Heart right ventricle (tissue), 16 donors: ENCODE measurements at regions not wholly inside any gene's neighbourhood (a gene's known extent, or its start where the extent isn't known, plus 50 kb on each side); places are given as distances from the start of the nearest gene placed in this dataset.

ENCODE experiments used
- ATAC-seq, 8 donors: fragments of 200-7000 bp; cut with Tn5 transposase; one replicate each; pipeline ENCODE4 v1.9.1; 2020; ENCODE audit warnings: mild to moderate bottlenecking in 8 of 8, moderate library complexity in 8 of 8, moderate number of reproducible peaks in 1 of 8
- DNase-seq, 2 donors: peaks; one replicate each; pipeline ENCODE4 v3.0.0-alpha.2; 2020
- H3K27ac ChIP-seq, 10 donors: fragments of 200-600 bp; sonication (generic) in 2 of 10; one replicate each; pipeline versions ENCODE4 v1.5.0 to v1.8.0; 2020 to 2022; ENCODE audit warnings: mild to moderate bottlenecking in 3 of 10
- H3K27me3 ChIP-seq, 7 donors: fragments of 200-600 bp; one replicate each; pipeline ENCODE4 v1.8.0; 2021 to 2022; ENCODE audit warnings: mild to moderate bottlenecking in 2 of 7
- H3K36me3 ChIP-seq, 9 donors: fragments of 200-600 bp; sonication (generic) in 1 of 9; one replicate each; pipeline versions ENCODE4 v1.5.0 to v1.8.0; 2020 to 2022; ENCODE audit warnings: mild to moderate bottlenecking in 2 of 9
- H3K4me1 ChIP-seq, 9 donors: fragments of 200-600 bp; sonication (generic) in 1 of 9; one replicate each; pipeline versions ENCODE4 v1.5.0 to v1.8.0; 2020 to 2022; ENCODE audit warnings: mild to moderate bottlenecking in 4 of 9
- H3K4me3 ChIP-seq, 10 donors: fragments of 200-600 bp; sonication (generic) in 2 of 10; one replicate each; pipeline versions ENCODE4 v1.5.0 to v1.8.0; 2020 to 2022; ENCODE audit warnings: mild to moderate bottlenecking in 7 of 10, moderate library complexity in 2 of 10
- H3K9me3 ChIP-seq, 11 donors: fragments of 200-600 bp in 10 of 11; sonication (generic) in 2 of 11; one replicate each; pipeline versions ENCODE4 v1.5.0 to v1.8.0; 2013 to 2022; ENCODE audit warnings: mild to moderate bottlenecking in 2 of 11, control low read depth in 1 of 11, moderate library complexity in 1 of 11
- CTCF ChIP-seq, 9 donors: fragments of 200-600 bp; sonication (generic) in 2 of 9; IDR thresholded peaks; one replicate each; pipeline versions ENCODE4 v1.5.0 to v1.8.0; 2021 to 2022; ENCODE audit warnings: antibody characterized with exemption in 9 of 9, mild to moderate bottlenecking in 5 of 9, moderate library complexity in 1 of 9
- WGBS, 2 donors: extraction: QIAGEN DNeasy Blood & Tissue Kit; methylation state at CpG; one replicate each; pipeline ENCODE4 v1.1.7; 2013; ENCODE audit warnings: inconsistent platforms in 1 of 2; 5-methylcytosine and 5-hydroxymethylcytosine counted together
- intact Hi-C, 10 donors: fragments of 100-400 bp; cut with DNase I; formaldehyde crosslinking; loops; one replicate each; pipeline versions ENCODE4 v1.11.1 to v1.14.2; 2022
- donor health status: Arrhythmogenic right ventricular cardiomyopathy.
- donor health status: ischemic (EF 13 %, LVEDD 7.1; RV severe dilation, severe dysfunction).
- donor health status: healthy with polysubstance abuse.
- donor health status: DM: no; HTN: yes; CAD: no.
- donor health status: DM: no; HTN: no; CAD: no.
- donor health status: ischemic (EF 25% LVEDD 6.9; RV normal size, moderate dysfunction).
- donor health status: ischemic (EF 25% LVEDD 5.7; RV mildly dilated, moderate dysfunction).
- donor health status: healthy.
- donor health status: DM: yes; HTN: yes; CAD: no.
- donor health status: Ischemic cardiomyopathy.
- donor health status: ischemic (EF 35%, LVEDD 5.7; RV mildly dilated, moderate dysfunction).
- donor health status: nonischemic (EF 11% LVEDD 7.7; RV severe dilation, severe dysfunction).
- donor health status: DM: yes; HTN: yes; CAD: no.
- donor health status: PGD.
- donor health status: ischemic (EF 29% LVEDD 5.4; RV normal size, mild dysfunction).
- donor health status: nonischemic (EF 23%, LVEDD 6.1; RV moderate dilation, normal function).

GRCh38 chr3:86251781-86252180, 739.2 kb downstream of the VGLL3 start:
- WGBS, 2 donors, result 59% methylated on average over 1 of the region's 1 CpG
- peaks cover 0 to 9% (median 0%) of the 10 kb centered on the region in 11 donors for H3K9me3 ChIP-seq
- H3K36me3 ChIP-seq, result no peaks in the 10 kb centered on the region
- H3K27ac ChIP-seq, result no peak overlapping the region
- DNase-seq (no peak), ATAC-seq (no peak)
- TF ChIP-seq CTCF (IDR thresholded peaks at IDR 0.05), result no peak
- intact Hi-C loops, result no loop called here
- H3K4me1 ChIP-seq, result no peaks in the 10 kb centered on the region
- no peak overlapping the region for H3K4me3 ChIP-seq
- H3K27me3 ChIP-seq, result no peaks in the 10 kb centered on the region

- Histone ChIP-seq H3K36me3 (no peaks in the 10 kb centered on the region), H3K27me3 (no peaks in the 10 kb centered on the region), H3K9me3 (peaks cover 0 to 9% (median 0%) of the 10 kb centered on the region in 11 donors), H3K27ac (no peak overlapping the region), H3K4me1 (no peaks in the 10 kb centered on the region), H3K4me3 (no peak overlapping the region)
- intact Hi-C loops, result no loop called here
- 71 to 78% methylated on average over 1 of the region's 1 CpG for WGBS, 2 donors
- DNase-seq (no peak), ATAC-seq (no peak)
- no peak for TF ChIP-seq CTCF (IDR thresholded peaks at IDR 0.05)
These were observed 741.1 kb downstream of the VGLL3 start for GRCh38 chr3:86249833-86250232.

- 24 to 27% methylated on average over 1 of the region's 1 CpG for WGBS, 2 donors
These were observed 745.6 kb downstream of the VGLL3 start for GRCh38 chr3:86245360-86245759.

GRCh38 chr3:86244905-86245304, 746.0 kb downstream of the VGLL3 start:
- ATAC-seq (no peak), DNase-seq (no peak)
- Histone ChIP-seq H3K27me3 (no peaks in the 10 kb centered on the region), H3K27ac (no peak overlapping the region), H3K9me3 (peaks cover 0 to 9% (median 0%) of the 10 kb centered on the region in 11 donors), H3K36me3 (no peaks in the 10 kb centered on the region), H3K4me1 (no peaks in the 10 kb centered on the region), H3K4me3 (no peak overlapping the region)
- TF ChIP-seq CTCF (IDR thresholded peaks at IDR 0.05), result no peak
- intact Hi-C loops, result no loop called here
- WGBS, 2 donors, result 34 to 36% methylated on average over 3 of the region's 3 CpGs

More at GRCh38 chr3:86245360-86245759, 745.6 kb downstream of the VGLL3 start:
- Histone ChIP-seq H3K27ac (no peak overlapping the region), H3K9me3 (peaks cover 0 to 9% (median 0%) of the 10 kb centered on the region in 11 donors), H3K4me3 (no peak overlapping the region), H3K4me1 (no peaks in the 10 kb centered on the region), H3K27me3 (no peaks in the 10 kb centered on the region), H3K36me3 (no peaks in the 10 kb centered on the region)
- no peak for DNase-seq
- peak in 4 of 9 donors; percentile 7 to 30 (median 18) for TF ChIP-seq CTCF (IDR thresholded peaks at IDR 0.05)
- no peak for ATAC-seq
- intact Hi-C loops, result no loop called here
